HCEC 1CT (cell line): ENCODE measurements at regions not wholly inside any gene's neighbourhood (a gene's known extent, or its start where the extent isn't known, plus 50 kb on each side); places are given as distances from the start of the nearest gene placed in this dataset.
"Not testable (repeated sequence)": the region's sequence is repeated elsewhere in the genome, so short reads cannot be mapped to it uniquely, and the experiment has no call there.

Source experiments
- DNase-seq: peaks from one replicate; pipeline ENCODE4 v3.0.0-alpha.2; 2017

GRCh38 chr7:114812570-114812969, 109.3 kb upstream of the MDFIC start:
- DNase-seq = no peak

- no peak for DNase-seq
Measured at GRCh38 chr7:114813624-114814023, 108.3 kb upstream of the MDFIC start.

DNA sequence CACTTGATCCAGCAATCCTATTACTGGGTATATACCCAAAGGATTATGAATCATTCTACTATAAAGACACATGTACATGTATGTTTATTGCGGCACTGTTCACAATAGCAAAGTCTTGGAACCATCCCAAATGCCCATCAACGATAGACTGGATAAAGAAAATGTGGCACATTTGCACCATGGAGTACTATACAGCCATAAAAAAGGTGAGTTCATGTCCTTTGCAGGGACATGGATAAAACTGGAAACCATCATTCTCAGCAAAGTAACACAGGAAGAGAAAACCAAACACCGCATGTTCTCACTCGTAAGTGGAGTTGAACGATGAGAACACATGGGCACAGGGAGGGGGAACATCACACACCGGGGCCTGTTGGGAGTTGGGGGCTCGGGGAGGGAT, 104.9 kb upstream of the MDFIC start:
- not testable (repeated sequence) for DNase-seq

- peak; percentile 79 for DNase-seq
Measured at GRCh38 chr7:114818501-114818900, 103.4 kb upstream of the MDFIC start.

- DNase-seq = peak; percentile 98
Measured at GRCh38 chr7:114819616-114820362, 102.1 kb upstream of the MDFIC start.

DNA sequence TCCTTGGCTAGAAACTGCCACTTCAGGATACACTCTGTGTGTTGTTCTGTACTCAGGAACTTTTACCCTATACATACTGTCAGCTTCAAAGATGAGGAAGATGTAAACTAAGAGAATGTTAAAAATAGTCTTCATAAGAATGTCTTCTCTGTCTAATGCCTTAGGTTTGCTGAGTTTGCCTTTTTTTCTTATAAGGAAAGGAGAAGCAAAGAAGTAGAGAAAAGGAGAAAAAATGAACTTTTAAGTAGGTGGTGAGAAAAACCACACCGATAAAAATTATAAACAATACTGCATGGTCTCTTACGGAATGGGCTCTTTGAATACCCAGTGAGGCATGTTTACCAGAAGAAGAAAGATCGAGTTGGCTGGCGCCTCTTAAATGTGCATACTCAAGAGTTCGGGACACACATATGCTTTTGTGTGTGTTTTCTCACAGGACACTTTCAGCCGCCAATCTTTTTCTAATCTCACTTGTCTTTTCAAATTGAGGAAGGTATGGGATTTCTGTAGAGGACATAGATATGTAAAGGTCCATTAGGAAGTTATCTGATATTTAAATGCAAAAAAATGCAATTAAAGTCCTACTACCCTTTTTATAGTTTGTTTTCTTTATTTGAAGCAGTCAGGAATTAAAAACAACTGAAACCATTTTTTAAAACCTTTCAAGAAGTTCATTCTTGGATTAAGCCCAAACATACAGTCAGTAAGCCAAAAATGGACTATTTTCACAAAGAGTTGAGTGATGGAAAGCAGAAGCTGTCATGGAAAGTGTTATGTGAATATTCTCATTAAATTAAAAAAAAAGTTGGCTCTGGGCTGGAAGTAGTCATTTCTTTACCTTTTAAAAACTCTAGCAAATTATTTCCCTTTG, 100.6 kb upstream of the MDFIC start:
- DNase-seq = no peak

GRCh38 chr7:114822131-114822530, 99.8 kb upstream of the MDFIC start:
- DNase-seq = no peak

GRCh38 chr7:114822844-114823243, 99.0 kb upstream of the MDFIC start:
- DNase-seq = no peak

GRCh38 chr7:114823290-114823689, 98.6 kb upstream of the MDFIC start:
- DNase-seq = no peak

DNA sequence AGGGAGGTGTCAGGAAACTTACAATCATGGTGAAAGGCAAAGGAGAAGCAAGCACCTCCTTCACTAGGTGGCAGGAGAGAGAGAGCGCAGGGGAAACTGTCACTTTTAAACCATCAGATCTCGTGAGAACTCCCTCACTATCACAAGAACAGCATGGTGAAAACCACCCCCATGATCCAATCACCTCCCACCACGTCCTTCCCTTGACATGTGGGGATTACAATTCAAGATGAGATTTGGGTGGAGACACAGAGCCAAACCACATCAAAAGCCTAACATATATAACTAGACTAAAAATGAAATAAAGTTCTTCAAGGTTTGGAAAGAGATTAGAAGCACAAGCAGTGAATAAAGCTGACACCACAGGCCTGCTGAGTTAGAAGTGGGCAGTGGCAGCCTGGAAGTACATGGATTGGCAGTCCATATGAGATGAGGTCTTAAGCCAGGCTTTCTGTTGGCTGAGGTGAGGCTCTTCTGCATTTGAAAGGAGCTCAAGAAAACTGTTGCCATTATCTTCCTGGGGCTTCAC, 96.4 kb upstream of the MDFIC start:
- no peak for DNase-seq

- DNase-seq = no peak
Measured at GRCh38 chr7:114830952-114831351, 90.9 kb upstream of the MDFIC start.

- DNase-seq = no peak
Measured at GRCh38 chr7:114832906-114833595, 88.8 kb upstream of the MDFIC start.

- DNase-seq = no peak
Measured at GRCh38 chr7:114835303-114835702, 86.6 kb upstream of the MDFIC start.

- DNase-seq = no peak
Measured at GRCh38 chr7:114835861-114836260, 86.0 kb upstream of the MDFIC start.

GRCh38 chr7:114842551-114843065, 79.3 kb upstream of the MDFIC start:
- DNase-seq = no peak

DNA sequence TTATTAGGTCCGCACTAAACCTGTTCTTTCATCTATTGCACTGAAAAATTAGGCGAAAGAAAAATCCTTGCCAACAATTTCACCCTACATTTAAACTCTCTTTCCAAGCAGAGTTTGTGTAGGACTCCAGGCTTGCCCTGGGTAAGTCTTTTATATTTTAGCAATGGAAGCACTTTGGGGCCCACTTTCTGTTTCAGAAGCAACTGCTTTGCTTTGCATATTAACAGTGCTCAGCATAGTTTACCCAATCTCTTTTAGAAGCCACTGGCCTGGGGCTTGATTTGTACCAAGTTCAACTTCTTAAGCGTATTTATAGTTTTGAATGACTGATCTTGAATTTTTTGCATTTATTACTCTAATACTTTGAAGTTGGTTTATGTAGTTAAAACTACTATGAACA, 78.8 kb upstream of the MDFIC start:
- no peak for DNase-seq

DNA sequence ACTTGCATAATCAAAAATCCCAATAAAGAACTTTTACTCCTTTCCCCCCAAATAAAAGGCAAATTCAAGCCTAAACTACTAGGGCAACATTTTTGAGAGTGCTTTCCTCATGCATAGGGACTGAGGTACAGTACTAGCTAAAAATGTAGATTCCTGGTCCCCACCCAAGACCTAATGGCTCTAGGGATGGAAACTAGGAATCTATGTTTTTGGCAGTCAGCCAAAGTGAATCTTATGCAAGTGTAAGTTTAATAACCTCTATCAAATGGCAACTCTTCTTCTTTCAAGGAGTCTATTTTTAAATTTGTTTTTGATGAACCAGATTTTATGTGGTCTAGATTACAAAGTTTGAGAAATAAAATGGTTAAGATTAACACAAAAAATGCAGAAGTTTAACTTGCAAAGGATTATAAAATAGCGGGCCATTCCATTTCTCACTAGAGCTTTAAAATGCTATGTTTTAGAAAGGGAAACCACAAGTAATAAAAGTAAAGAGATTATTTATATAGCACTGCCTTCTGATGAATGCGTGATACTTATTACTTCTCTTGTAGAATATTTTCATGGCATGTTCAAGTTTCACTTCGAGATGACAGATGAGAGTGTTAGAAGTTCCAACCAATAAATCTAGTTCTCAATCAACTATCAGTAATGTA, 70.4 kb upstream of the MDFIC start:
- no peak for DNase-seq

DNA sequence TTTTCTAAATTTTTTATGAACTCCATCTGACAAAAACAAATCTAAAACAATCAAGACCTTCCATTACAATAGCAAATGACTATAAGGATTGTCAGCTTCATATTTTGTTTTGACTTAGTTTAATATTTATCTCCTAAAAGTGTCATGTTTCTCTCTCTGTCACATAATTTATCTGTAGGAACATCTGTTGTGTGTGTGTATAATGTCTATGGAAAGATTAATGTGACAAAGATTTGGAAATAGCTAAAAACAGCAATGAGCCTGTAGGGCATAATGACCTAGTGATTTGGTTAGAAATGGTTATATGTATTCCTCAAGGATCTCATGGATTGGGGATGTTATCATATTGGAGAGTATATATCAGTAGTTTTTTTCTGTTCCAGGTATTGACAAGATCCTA, 69.6 kb upstream of the MDFIC start:
- no peak for DNase-seq

DNA sequence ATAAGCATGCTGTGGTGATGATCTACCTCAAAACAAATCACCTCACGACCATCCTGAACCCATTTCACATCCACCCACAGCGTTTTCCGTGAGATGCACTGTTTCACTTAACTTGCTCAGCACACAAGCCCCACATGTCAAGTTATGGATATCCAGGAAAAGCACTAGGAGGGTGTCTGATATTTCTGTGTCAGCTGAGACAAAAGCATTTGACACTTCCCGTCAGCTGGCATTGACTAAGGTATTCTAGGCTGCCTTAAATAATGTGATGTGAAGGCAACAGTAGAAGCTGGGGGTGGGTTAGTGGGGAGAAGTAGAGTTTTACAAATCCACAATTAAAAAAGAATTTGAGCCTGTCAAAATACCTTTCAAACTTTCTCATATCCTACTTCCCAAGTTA, 68.7 kb upstream of the MDFIC start:
- DNase-seq = no peak

DNA sequence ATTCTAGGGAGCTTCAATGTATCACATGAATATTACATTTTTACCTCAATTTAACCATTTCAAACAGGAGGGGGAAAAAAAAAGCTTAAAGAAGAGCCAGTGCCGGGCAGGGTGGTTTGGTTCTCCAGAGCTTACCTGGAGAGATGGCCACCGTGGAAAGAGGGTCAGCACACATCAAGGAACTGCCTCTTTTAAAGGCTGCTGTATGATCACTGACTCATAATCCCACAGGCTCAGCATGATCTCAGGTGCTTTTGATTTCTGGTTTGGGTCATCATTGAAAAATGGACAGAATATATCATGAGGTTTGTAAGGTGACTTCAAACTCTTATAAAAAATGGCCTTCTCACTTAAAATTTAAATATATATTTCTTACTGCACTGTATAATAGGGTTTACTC, 67.5 kb upstream of the MDFIC start:
- DNase-seq = no peak

GRCh38 chr7:114856625-114857024, 65.3 kb upstream of the MDFIC start:
- no peak for DNase-seq

- DNase-seq = no peak
Measured at GRCh38 chr7:114857605-114858004, 64.3 kb upstream of the MDFIC start.

- DNase-seq = no peak
Measured at GRCh38 chr7:114859477-114859876, 62.4 kb upstream of the MDFIC start.
